ENCODE measurements at regions not wholly inside any gene's neighbourhood (a gene's known extent, or its start where the extent isn't known, plus 50 kb on each side); places are given as distances from the start of the nearest gene placed in this dataset.

GRCh38 chr2:193463011-193463410, 1268.3 kb upstream of the TMEFF2 start:
- Histone ChIP-seq H3K4me1 (ENCODE audit: control insufficient read depth in 1 of 2, insufficient read depth in 2 of 2, low read length in 2 of 2) (no peaks in the 10 kb centered on the region), H3K18ac (ENCODE audit: low read length) (no peak overlapping the region), H3K79me1 (ENCODE audit: low read length) (no peaks in the 10 kb centered on the region), H2BK120ac (ENCODE audit: insufficient read depth, low read length, poor library complexity) (no peak overlapping the region), H3K23ac (ENCODE audit: low read length) (no peak overlapping the region), H3K79me2 (ENCODE audit: control insufficient read depth, insufficient read depth, low read length, poor library complexity) (no peaks in the 10 kb centered on the region), H3K36me3 (ENCODE audit: control insufficient read depth in 1 of 2, insufficient read depth in 2 of 2, low read length in 2 of 2) (no peaks in the 10 kb centered on the region), H3K4me3 (ENCODE audit: low read depth, low read length) (no peak overlapping the region), H4K12ac (ENCODE audit: low read depth, low read length) (no peak overlapping the region), H3K9ac (ENCODE audit: low read length) (no peak overlapping the region), H3K4ac (ENCODE audit: low read depth, low read length) (no peak overlapping the region), H3K27me3 (ENCODE audit: insufficient read depth, low read length) (no peaks in the 10 kb centered on the region), H3K4me2 (ENCODE audit: low read length) (no peak overlapping the region), H3K9me3 (ENCODE audit: insufficient read depth, low read depth, low read length) (no peaks in the 10 kb centered on the region), H2BK5ac (ENCODE audit: low read depth, low read length, poor library complexity) (no peak overlapping the region), H2AFZ (ENCODE audit: insufficient read depth, low read length, poor library complexity) (no peak overlapping the region), H3K27ac (ENCODE audit: low read depth, low read length) (no peak overlapping the region), H2AK5ac (ENCODE audit: low read length) (no peak overlapping the region), H4K8ac (ENCODE audit: low read depth, low read length) (no peak overlapping the region), H3K14ac (ENCODE audit: low read length) (no peak overlapping the region), H2BK12ac (ENCODE audit: low read length) (no peak overlapping the region), H4K91ac (ENCODE audit: low read depth, low read length) (no peak overlapping the region)
- peak; percentile 58 to 79 for DNase-seq
- WGBS (ENCODE audit: extremely low coverage, insufficient coverage, insufficient read length) = no CpG with 5 or more reads among the region's 3 CpGs

GRCh38 chr2:193462411-193462810, 1267.7 kb upstream of the TMEFF2 start:
- no peak overlapping the region for H2BK5ac ChIP-seq (ENCODE audit: low read depth, low read length, poor library complexity)
- no CpG with 5 or more reads among the region's 2 CpGs for WGBS (ENCODE audit: extremely low coverage, insufficient coverage, insufficient read length)

GRCh38 chr2:193461431-193461934, 1266.8 kb upstream of the TMEFF2 start:
- H3K4me1 ChIP-seq (ENCODE audit: control insufficient read depth in 1 of 2, insufficient read depth in 2 of 2, low read length in 2 of 2) = no peaks in the 10 kb centered on the region
- WGBS (ENCODE audit: extremely low coverage, insufficient coverage, insufficient read length) = no CpG with 5 or more reads among the region's 2 CpGs
- H2AK5ac ChIP-seq (ENCODE audit: low read length) = no peak overlapping the region
- H3K4me3 ChIP-seq (ENCODE audit: low read depth, low read length) = no peak overlapping the region
- no peak overlapping the region for H3K14ac ChIP-seq (ENCODE audit: low read length)
- H3K36me3 ChIP-seq (ENCODE audit: control insufficient read depth in 1 of 2, insufficient read depth in 2 of 2, low read length in 2 of 2) = no peaks in the 10 kb centered on the region
- no peaks in the 10 kb centered on the region for H3K9me3 ChIP-seq (ENCODE audit: insufficient read depth, low read depth, low read length)
- H3K79me1 ChIP-seq (ENCODE audit: low read length) = no peaks in the 10 kb centered on the region
- no peak overlapping the region for H2BK120ac ChIP-seq (ENCODE audit: insufficient read depth, low read length, poor library complexity)
- no peak overlapping the region for H2BK5ac ChIP-seq (ENCODE audit: low read depth, low read length, poor library complexity)
- no peak overlapping the region for H3K9ac ChIP-seq (ENCODE audit: low read length)
- H3K27ac ChIP-seq (ENCODE audit: low read depth, low read length) = no peak overlapping the region
- H3K4ac ChIP-seq (ENCODE audit: low read depth, low read length) = no peak overlapping the region
- no peak overlapping the region for H3K23ac ChIP-seq (ENCODE audit: low read length)
- H3K27me3 ChIP-seq (ENCODE audit: insufficient read depth, low read length) = no peaks in the 10 kb centered on the region
- H2BK12ac ChIP-seq (ENCODE audit: low read length) = no peak overlapping the region
- H3K4me2 ChIP-seq (ENCODE audit: low read length) = no peak overlapping the region
- H4K8ac ChIP-seq (ENCODE audit: low read depth, low read length) = no peak overlapping the region
- no peak overlapping the region for H3K18ac ChIP-seq (ENCODE audit: low read length)
- H2AFZ ChIP-seq (ENCODE audit: insufficient read depth, low read length, poor library complexity) = no peak overlapping the region
- no peak overlapping the region for H4K91ac ChIP-seq (ENCODE audit: low read depth, low read length)
- no peaks in the 10 kb centered on the region for H3K79me2 ChIP-seq (ENCODE audit: control insufficient read depth, insufficient read depth, low read length, poor library complexity)
- no peak overlapping the region for H4K12ac ChIP-seq (ENCODE audit: low read depth, low read length)
- peak; percentile 50 to 97 for DNase-seq

More at GRCh38 chr2:193462411-193462810, 1267.7 kb upstream of the TMEFF2 start:
- Histone ChIP-seq H3K4me1 (ENCODE audit: control insufficient read depth in 1 of 2, insufficient read depth in 2 of 2, low read length in 2 of 2) (no peaks in the 10 kb centered on the region), H3K9ac (ENCODE audit: low read length) (no peak overlapping the region), H3K27ac (ENCODE audit: low read depth, low read length) (no peak overlapping the region), H3K36me3 (ENCODE audit: control insufficient read depth in 1 of 2, insufficient read depth in 2 of 2, low read length in 2 of 2) (no peaks in the 10 kb centered on the region), H2BK120ac (ENCODE audit: insufficient read depth, low read length, poor library complexity) (no peak overlapping the region), H4K12ac (ENCODE audit: low read depth, low read length) (no peak overlapping the region), H3K79me2 (ENCODE audit: control insufficient read depth, insufficient read depth, low read length, poor library complexity) (no peaks in the 10 kb centered on the region), H2BK12ac (ENCODE audit: low read length) (no peak overlapping the region), H4K8ac (ENCODE audit: low read depth, low read length) (no peak overlapping the region), H3K4me2 (ENCODE audit: low read length) (no peak overlapping the region), H3K4me3 (ENCODE audit: low read depth, low read length) (no peak overlapping the region), H3K4ac (ENCODE audit: low read depth, low read length) (no peak overlapping the region), H2AFZ (ENCODE audit: insufficient read depth, low read length, poor library complexity) (no peak overlapping the region), H3K9me3 (ENCODE audit: insufficient read depth, low read depth, low read length) (no peaks in the 10 kb centered on the region), H3K79me1 (ENCODE audit: low read length) (no peaks in the 10 kb centered on the region), H3K18ac (ENCODE audit: low read length) (no peak overlapping the region), H4K91ac (ENCODE audit: low read depth, low read length) (no peak overlapping the region), H3K14ac (ENCODE audit: low read length) (no peak overlapping the region), H3K27me3 (ENCODE audit: insufficient read depth, low read length) (no peaks in the 10 kb centered on the region), H2AK5ac (ENCODE audit: low read length) (no peak overlapping the region), H3K23ac (ENCODE audit: low read length) (no peak overlapping the region)
- DNase-seq = peak; percentile 72 to 94

GRCh38 chr2:193446967-193447366, 1252.2 kb upstream of the TMEFF2 start:
- H3K9ac ChIP-seq (ENCODE audit: low read length) = no peak overlapping the region
- H3K36me3 ChIP-seq (ENCODE audit: control insufficient read depth in 1 of 2, insufficient read depth in 2 of 2, low read length in 2 of 2) = no peaks in the 10 kb centered on the region
- H4K8ac ChIP-seq (ENCODE audit: low read depth, low read length) = no peak overlapping the region
- no peaks in the 10 kb centered on the region for H3K79me1 ChIP-seq (ENCODE audit: low read length)
- H3K27ac ChIP-seq (ENCODE audit: low read depth, low read length) = no peak overlapping the region
- H3K18ac ChIP-seq (ENCODE audit: low read length) = no peak overlapping the region
- no peak overlapping the region for H4K12ac ChIP-seq (ENCODE audit: low read depth, low read length)
- H2AFZ ChIP-seq (ENCODE audit: insufficient read depth, low read length, poor library complexity) = no peak overlapping the region
- no peak overlapping the region for H4K91ac ChIP-seq (ENCODE audit: low read depth, low read length)
- H3K4me3 ChIP-seq (ENCODE audit: low read depth, low read length) = no peak overlapping the region
- no peaks in the 10 kb centered on the region for H3K27me3 ChIP-seq (ENCODE audit: insufficient read depth, low read length)
- no peak overlapping the region for H2AK5ac ChIP-seq (ENCODE audit: low read length)
- H3K23ac ChIP-seq (ENCODE audit: low read length) = no peak overlapping the region
- H2BK5ac ChIP-seq (ENCODE audit: low read depth, low read length, poor library complexity) = no peak overlapping the region
- H3K9me3 ChIP-seq (ENCODE audit: insufficient read depth, low read depth, low read length) = no peaks in the 10 kb centered on the region
- no peak for DNase-seq
- WGBS (ENCODE audit: extremely low coverage, insufficient coverage, insufficient read length) = no CpG with 5 or more reads among the region's 2 CpGs
- H3K4me1 ChIP-seq (ENCODE audit: control insufficient read depth in 1 of 2, insufficient read depth in 2 of 2, low read length in 2 of 2) = no peaks in the 10 kb centered on the region
- H3K4ac ChIP-seq (ENCODE audit: low read depth, low read length) = no peak overlapping the region
- H3K4me2 ChIP-seq (ENCODE audit: low read length) = no peak overlapping the region
- no peaks in the 10 kb centered on the region for H3K79me2 ChIP-seq (ENCODE audit: control insufficient read depth, insufficient read depth, low read length, poor library complexity)
- H3K14ac ChIP-seq (ENCODE audit: low read length) = no peak overlapping the region
- no peak overlapping the region for H2BK120ac ChIP-seq (ENCODE audit: insufficient read depth, low read length, poor library complexity)
- H2BK12ac ChIP-seq (ENCODE audit: low read length) = no peak overlapping the region

Measured in trophoblast cell (in vitro differentiated cells and primary cell).